DND-41 (cell line): ENCODE measurements at regions not wholly inside any gene's neighbourhood (a gene's known extent, or its start where the extent isn't known, plus 50 kb on each side); places are given as distances from the start of the nearest gene placed in this dataset.

Experiments used
- ATAC-seq: fragments of 200-7000 bp; cut with Tn5 transposase; 3 replicates; pipeline ENCODE4 v1.9.1; 2021; ENCODE audit warnings: low read depth; ENCODE audit not compliant: insufficient read depth
- DNase-seq: peaks from one replicate; pipeline ENCODE4 v3.0.0-alpha.2; 2020
- H2AFZ ChIP-seq: 2 replicates; pipeline ENCODE4 v1.6.0; 2012; ENCODE audit warnings: low read depth, low read length
- H3K27ac ChIP-seq: 2 replicates; pipeline ENCODE4 v1.5.1; 2012; ENCODE audit warnings: low read length, inconsistent platforms
- H3K27me3 ChIP-seq: fragments of 200-600 bp; sonication (generic); 2 replicates; pipeline ENCODE4 v1.6.0; 2012; ENCODE audit warnings: low read length, mild to moderate bottlenecking, inconsistent platforms; ENCODE audit not compliant: insufficient read depth, poor library complexity
- H3K36me3 ChIP-seq: 2 replicates; pipeline ENCODE4 v1.5.1; 2012; ENCODE audit warnings: low read length, inconsistent platforms; ENCODE audit not compliant: insufficient read depth
- H3K4me1 ChIP-seq: 2 replicates; pipeline ENCODE4 v1.5.1; 2012; ENCODE audit warnings: mild to moderate bottlenecking, low read length; ENCODE audit not compliant: insufficient read depth
- H3K4me2 ChIP-seq: 2 replicates; pipeline ENCODE4 v1.6.0; 2012; ENCODE audit warnings: mild to moderate bottlenecking, moderate library complexity, low read length, inconsistent platforms; ENCODE audit not compliant: insufficient read depth
- H3K4me3 ChIP-seq, 2 experiments: fragments of 200-600 bp in 1 of 2; shearing (Covaris generic) in 1 of 2; 2 replicates each; pipeline ENCODE4 v1.5.1; 2012 to 2016; ENCODE audit warnings: inconsistent platforms in 2 of 2, low read length in 2 of 2, mild to moderate bottlenecking in 2 of 2, low read depth in 1 of 2, moderate library complexity in 1 of 2
- H3K79me2 ChIP-seq: 2 replicates; pipeline ENCODE4 v1.6.0; 2012; ENCODE audit warnings: low read length, inconsistent platforms; ENCODE audit not compliant: insufficient read depth
- H3K9ac ChIP-seq: 2 replicates; pipeline ENCODE4 v1.6.0; 2012; ENCODE audit warnings: low read depth, mild to moderate bottlenecking, inconsistent platforms, low read length, moderate library complexity
- H3K9me3 ChIP-seq: 2 replicates; pipeline ENCODE4 v1.5.1; 2012; ENCODE audit warnings: low read length, moderate library complexity, mild to moderate bottlenecking, inconsistent platforms; ENCODE audit not compliant: insufficient read depth, severe bottlenecking
- H4K20me1 ChIP-seq: 2 replicates; pipeline ENCODE4 v1.6.0; 2012; ENCODE audit warnings: low read length; ENCODE audit not compliant: insufficient read depth
- CTCF ChIP-seq: IDR thresholded peaks from 2 replicates; pipeline ENCODE4 v1.5.1; 2012; ENCODE audit warnings: borderline replicate concordance, low read length, moderate library complexity, mild to moderate bottlenecking; ENCODE audit not compliant: poor library complexity, severe bottlenecking; ENCODE audit errors: extremely low read depth
- EZH2 ChIP-seq: IDR thresholded peaks from 3 replicates; pipeline ENCODE4 v1.6.1; 2012; ENCODE audit warnings: borderline replicate concordance, low read depth, mild to moderate bottlenecking, moderate library complexity, low read length, inconsistent platforms; ENCODE audit not compliant: severe bottlenecking

GRCh38 chr2:189362283-189362682 lies 79.0 kb upstream of the WDR75 start:
- no peak for ATAC-seq
- H3K4me2 ChIP-seq = no peak overlapping the region
- H3K4me3 ChIP-seq = no peak overlapping the region
- no peaks in the 10 kb centered on the region for H3K4me1 ChIP-seq
- H3K27ac ChIP-seq = no peak overlapping the region
- TF ChIP-seq CTCF = no peak
- no peak for TF ChIP-seq EZH2
- no peaks in the 10 kb centered on the region for H3K79me2 ChIP-seq
- H4K20me1 ChIP-seq = no peaks in the 10 kb centered on the region
- no peak overlapping the region for H3K9ac ChIP-seq
- H2AFZ ChIP-seq = no peak overlapping the region
- no peaks in the 10 kb centered on the region for H3K36me3 ChIP-seq
- no peaks in the 10 kb centered on the region for H3K27me3 ChIP-seq
- H3K9me3 ChIP-seq = no peaks in the 10 kb centered on the region
- DNase-seq = no peak

GRCh38 chr2:189363559-189363958 lies 77.7 kb upstream of the WDR75 start:
- Histone ChIP-seq H2AFZ (no peak overlapping the region), H3K4me1 (no peaks in the 10 kb centered on the region), H3K27ac (no peak overlapping the region), H3K36me3 (no peaks in the 10 kb centered on the region), H3K9me3 (no peaks in the 10 kb centered on the region), H3K4me3 (no peak overlapping the region), H3K79me2 (no peaks in the 10 kb centered on the region), H3K27me3 (no peaks in the 10 kb centered on the region), H3K4me2 (no peak overlapping the region), H4K20me1 (no peaks in the 10 kb centered on the region), H3K9ac (no peak overlapping the region)
- DNase-seq = no peak
- TF ChIP-seq CTCF (no peak), EZH2 (no peak)
- no peak for ATAC-seq

GRCh38 chr2:189364607-189365006 lies 76.7 kb upstream of the WDR75 start:
- H3K36me3 ChIP-seq = no peaks in the 10 kb centered on the region
- no peak for TF ChIP-seq EZH2
- TF ChIP-seq CTCF = no peak
- no peaks in the 10 kb centered on the region for H3K4me1 ChIP-seq
- ATAC-seq (no peak), DNase-seq (no peak)
- no peak overlapping the region for H3K4me2 ChIP-seq
- no peak overlapping the region for H3K9ac ChIP-seq
- H3K9me3 ChIP-seq = no peaks in the 10 kb centered on the region
- H3K27me3 ChIP-seq = no peaks in the 10 kb centered on the region
- no peaks in the 10 kb centered on the region for H3K79me2 ChIP-seq
- no peaks in the 10 kb centered on the region for H4K20me1 ChIP-seq
- H3K27ac ChIP-seq = no peak overlapping the region
- no peak overlapping the region for H2AFZ ChIP-seq
- H3K4me3 ChIP-seq = no peak overlapping the region

GRCh38 chr2:189366349-189366748 lies 74.9 kb upstream of the WDR75 start:
- Histone ChIP-seq H3K27me3 (no peaks in the 10 kb centered on the region), H3K9me3 (no peaks in the 10 kb centered on the region), H3K9ac (no peak overlapping the region), H3K4me3 (no peak overlapping the region), H3K4me1 (no peaks in the 10 kb centered on the region), H4K20me1 (no peaks in the 10 kb centered on the region), H3K79me2 (no peaks in the 10 kb centered on the region), H3K4me2 (no peak overlapping the region), H3K36me3 (no peaks in the 10 kb centered on the region), H2AFZ (no peak overlapping the region), H3K27ac (no peak overlapping the region)
- DNase-seq (no peak), ATAC-seq (no peak)
- TF ChIP-seq EZH2 (no peak), CTCF (no peak)
